Heart right ventricle (tissue), 16 donors: ENCODE measurements at regions not wholly inside any gene's neighbourhood (a gene's known extent, or its start where the extent isn't known, plus 50 kb on each side); places are given as distances from the start of the nearest gene placed in this dataset.

ENCODE experiments used
- ATAC-seq, 8 donors: fragments of 200-7000 bp; cut with Tn5 transposase; one replicate each; pipeline ENCODE4 v1.9.1; 2020; ENCODE audit warnings: mild to moderate bottlenecking in 8 of 8, moderate library complexity in 8 of 8, moderate number of reproducible peaks in 1 of 8
- DNase-seq, 2 donors: peaks; one replicate each; pipeline ENCODE4 v3.0.0-alpha.2; 2020
- H3K27ac ChIP-seq, 10 donors: fragments of 200-600 bp; sonication (generic) in 2 of 10; one replicate each; pipeline versions ENCODE4 v1.5.0 to v1.8.0; 2020 to 2022; ENCODE audit warnings: mild to moderate bottlenecking in 3 of 10
- H3K27me3 ChIP-seq, 7 donors: fragments of 200-600 bp; one replicate each; pipeline ENCODE4 v1.8.0; 2021 to 2022; ENCODE audit warnings: mild to moderate bottlenecking in 2 of 7
- H3K36me3 ChIP-seq, 9 donors: fragments of 200-600 bp; sonication (generic) in 1 of 9; one replicate each; pipeline versions ENCODE4 v1.5.0 to v1.8.0; 2020 to 2022; ENCODE audit warnings: mild to moderate bottlenecking in 2 of 9
- H3K4me1 ChIP-seq, 9 donors: fragments of 200-600 bp; sonication (generic) in 1 of 9; one replicate each; pipeline versions ENCODE4 v1.5.0 to v1.8.0; 2020 to 2022; ENCODE audit warnings: mild to moderate bottlenecking in 4 of 9
- H3K4me3 ChIP-seq, 10 donors: fragments of 200-600 bp; sonication (generic) in 2 of 10; one replicate each; pipeline versions ENCODE4 v1.5.0 to v1.8.0; 2020 to 2022; ENCODE audit warnings: mild to moderate bottlenecking in 7 of 10, moderate library complexity in 2 of 10
- H3K9me3 ChIP-seq, 11 donors: fragments of 200-600 bp in 10 of 11; sonication (generic) in 2 of 11; one replicate each; pipeline versions ENCODE4 v1.5.0 to v1.8.0; 2013 to 2022; ENCODE audit warnings: mild to moderate bottlenecking in 2 of 11, control low read depth in 1 of 11, moderate library complexity in 1 of 11
- WGBS, 2 donors: extraction: QIAGEN DNeasy Blood & Tissue Kit; methylation state at CpG; one replicate each; pipeline ENCODE4 v1.1.7; 2013; ENCODE audit warnings: inconsistent platforms in 1 of 2; 5-methylcytosine and 5-hydroxymethylcytosine counted together
- intact Hi-C, 10 donors: fragments of 100-400 bp; cut with DNase I; formaldehyde crosslinking; loops; one replicate each; pipeline versions ENCODE4 v1.11.1 to v1.14.2; 2022
- TF ChIP-seq, protein P1 (sequence below), 9 donors: fragments of 200-600 bp; sonication (generic) in 2 of 9; IDR thresholded peaks; one replicate each; pipeline versions ENCODE4 v1.5.0 to v1.8.0; 2021 to 2022; ENCODE audit warnings: antibody characterized with exemption in 9 of 9, mild to moderate bottlenecking in 5 of 9, moderate library complexity in 1 of 9
- donor health status: Arrhythmogenic right ventricular cardiomyopathy.
- donor health status: ischemic (EF 13 %, LVEDD 7.1; RV severe dilation, severe dysfunction).
- donor health status: healthy with polysubstance abuse.
- donor health status: DM: no; HTN: yes; CAD: no.
- donor health status: DM: no; HTN: no; CAD: no.
- donor health status: ischemic (EF 25% LVEDD 6.9; RV normal size, moderate dysfunction).
- donor health status: ischemic (EF 25% LVEDD 5.7; RV mildly dilated, moderate dysfunction).
- donor health status: healthy.
- donor health status: DM: yes; HTN: yes; CAD: no.
- donor health status: Ischemic cardiomyopathy.
- donor health status: ischemic (EF 35%, LVEDD 5.7; RV mildly dilated, moderate dysfunction).
- donor health status: nonischemic (EF 11% LVEDD 7.7; RV severe dilation, severe dysfunction).
- donor health status: DM: yes; HTN: yes; CAD: no.
- donor health status: PGD.
- donor health status: ischemic (EF 29% LVEDD 5.4; RV normal size, mild dysfunction).
- donor health status: nonischemic (EF 23%, LVEDD 6.1; RV moderate dilation, normal function).

DNA sequence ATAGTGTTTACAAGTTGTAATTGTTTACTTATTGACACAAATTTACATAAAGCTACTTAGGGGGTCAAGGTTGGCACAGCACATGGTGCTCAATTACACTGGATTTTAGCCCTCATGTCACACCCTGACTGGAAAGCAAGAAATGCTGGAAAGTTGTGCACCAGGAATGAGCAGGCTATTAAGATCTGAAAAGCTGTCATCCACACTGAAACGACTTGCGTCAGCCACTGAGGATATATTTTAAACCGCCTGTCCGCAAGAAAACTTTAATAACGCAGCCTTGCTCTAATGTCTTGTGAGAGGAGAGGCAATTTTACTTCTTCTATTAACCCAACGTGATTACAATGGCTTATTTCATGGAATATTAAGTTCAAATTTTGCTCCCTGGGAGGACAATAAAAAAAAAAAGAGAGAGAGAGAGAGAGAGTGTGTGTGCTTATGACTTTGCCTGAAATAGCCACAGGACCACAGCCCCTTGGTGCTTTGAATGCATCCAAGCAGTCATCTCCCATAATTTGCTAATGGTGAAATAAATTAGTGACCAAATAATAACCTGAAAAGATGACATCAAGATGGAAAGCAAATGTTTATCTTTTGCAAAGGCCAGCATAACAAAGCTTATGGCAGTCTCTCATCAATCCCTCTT is 425.4 kb upstream of the PSMD7 start:
- no peak overlapping the region for H3K27ac ChIP-seq
- DNase-seq (no peak), ATAC-seq (no peak)
- H3K4me1 ChIP-seq: no peaks in the 10 kb centered on the region
- H3K4me3 ChIP-seq: no peak overlapping the region
- 84 to 87% methylated on average over 6 of the region's 6 CpGs for WGBS, 2 donors
- H3K36me3 ChIP-seq: no peaks in the 10 kb centered on the region
- no peaks in the 10 kb centered on the region for H3K27me3 ChIP-seq
- no peaks in the 10 kb centered on the region for H3K9me3 ChIP-seq
- TF ChIP-seq, protein P1, sequence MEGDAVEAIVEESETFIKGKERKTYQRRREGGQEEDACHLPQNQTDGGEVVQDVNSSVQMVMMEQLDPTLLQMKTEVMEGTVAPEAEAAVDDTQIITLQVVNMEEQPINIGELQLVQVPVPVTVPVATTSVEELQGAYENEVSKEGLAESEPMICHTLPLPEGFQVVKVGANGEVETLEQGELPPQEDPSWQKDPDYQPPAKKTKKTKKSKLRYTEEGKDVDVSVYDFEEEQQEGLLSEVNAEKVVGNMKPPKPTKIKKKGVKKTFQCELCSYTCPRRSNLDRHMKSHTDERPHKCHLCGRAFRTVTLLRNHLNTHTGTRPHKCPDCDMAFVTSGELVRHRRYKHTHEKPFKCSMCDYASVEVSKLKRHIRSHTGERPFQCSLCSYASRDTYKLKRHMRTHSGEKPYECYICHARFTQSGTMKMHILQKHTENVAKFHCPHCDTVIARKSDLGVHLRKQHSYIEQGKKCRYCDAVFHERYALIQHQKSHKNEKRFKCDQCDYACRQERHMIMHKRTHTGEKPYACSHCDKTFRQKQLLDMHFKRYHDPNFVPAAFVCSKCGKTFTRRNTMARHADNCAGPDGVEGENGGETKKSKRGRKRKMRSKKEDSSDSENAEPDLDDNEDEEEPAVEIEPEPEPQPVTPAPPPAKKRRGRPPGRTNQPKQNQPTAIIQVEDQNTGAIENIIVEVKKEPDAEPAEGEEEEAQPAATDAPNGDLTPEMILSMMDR (IDR thresholded peaks at IDR 0.05): no peak
- intact Hi-C loops: loop anchor here in 9 of 10 donors (10.0 kb wide), 5 partner anchors 126 to 1466 kb away; no protein-coding TSS in a partner anchor

DNA sequence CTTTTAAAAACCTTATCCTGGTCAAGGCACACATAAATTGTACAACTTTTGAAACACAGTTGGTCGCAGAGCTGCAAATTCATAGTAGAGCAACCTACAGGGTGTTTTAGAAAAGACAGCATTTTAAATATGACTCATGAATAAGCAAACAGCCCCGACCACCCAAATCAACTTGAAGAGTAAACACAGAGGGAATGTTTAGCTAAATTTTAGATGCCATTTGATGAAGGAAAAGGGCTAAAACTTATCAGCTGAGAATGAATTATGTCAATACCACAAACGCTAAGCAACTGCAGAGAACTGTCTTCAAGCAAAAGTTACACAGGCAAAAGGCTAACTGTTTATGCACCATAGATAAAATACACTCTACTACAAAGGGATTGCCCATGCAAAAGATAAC is 427.5 kb upstream of the PSMD7 start:
- ATAC-seq (no peak), DNase-seq (no peak)
- Histone ChIP-seq H3K4me1 (no peaks in the 10 kb centered on the region), H3K9me3 (no peaks in the 10 kb centered on the region), H3K27ac (no peak overlapping the region), H3K4me3 (no peak overlapping the region), H3K27me3 (no peaks in the 10 kb centered on the region), H3K36me3 (no peaks in the 10 kb centered on the region)
- TF ChIP-seq, protein P1 (IDR thresholded peaks at IDR 0.05): no peak
- 74 to 75% methylated on average over 3 of the region's 3 CpGs for WGBS, 2 donors
- intact Hi-C loops: no loop called here

DNA sequence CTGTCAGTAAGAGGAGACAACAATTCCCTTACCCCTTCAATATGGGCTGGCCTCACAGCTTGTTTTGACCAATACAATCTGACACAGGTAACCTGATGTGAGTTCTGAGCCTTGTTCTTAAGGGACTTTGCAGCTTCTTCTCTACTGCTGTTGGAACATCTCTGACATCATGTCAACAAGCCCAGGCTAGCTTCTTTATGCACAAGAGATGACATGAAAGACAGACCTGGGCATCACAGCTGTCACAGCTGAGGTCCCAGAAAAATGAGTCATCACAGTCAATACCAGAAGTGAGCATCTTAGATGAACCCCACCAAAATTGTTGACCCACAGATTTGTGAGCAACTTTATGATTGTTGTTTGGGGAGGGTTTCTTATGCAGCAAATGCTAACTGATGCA is 431.7 kb upstream of the PSMD7 start:
- Histone ChIP-seq H3K27me3 (no peaks in the 10 kb centered on the region), H3K4me3 (no peak overlapping the region), H3K36me3 (no peaks in the 10 kb centered on the region), H3K27ac (no peak overlapping the region), H3K9me3 (no peaks in the 10 kb centered on the region), H3K4me1 (no peaks in the 10 kb centered on the region)
- ATAC-seq (no peak), DNase-seq (no peak)
- intact Hi-C loops: no loop called here
- TF ChIP-seq, protein P1 (IDR thresholded peaks at IDR 0.05): no peak

DNA sequence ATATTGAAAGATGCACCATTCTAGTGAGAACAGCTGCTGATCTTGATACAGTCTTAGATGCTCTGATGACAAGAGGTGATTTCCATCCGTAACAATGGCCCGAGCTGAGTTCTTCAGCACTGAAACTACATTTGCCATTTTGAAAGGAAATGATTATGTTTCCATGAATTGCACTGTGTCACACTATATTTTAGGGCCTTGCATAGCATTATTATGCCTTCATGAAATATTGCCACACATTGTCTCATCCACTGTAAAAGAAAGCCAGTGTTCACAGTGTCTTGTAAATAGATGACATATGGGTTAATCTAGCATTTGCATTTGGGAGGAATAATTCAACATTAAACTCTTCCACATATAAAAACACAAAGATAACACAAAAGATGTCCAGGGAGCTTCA is 438.3 kb upstream of the PSMD7 start:
- WGBS, 2 donors: 89 to 92% methylated on average over 2 of the region's 2 CpGs
- no peak overlapping the region for H3K4me3 ChIP-seq

More for the DNA sequence above, 438.3 kb upstream of the PSMD7 start:
- no peaks in the 10 kb centered on the region for H3K9me3 ChIP-seq
- ATAC-seq (no peak), DNase-seq (no peak)
- H3K36me3 ChIP-seq: no peaks in the 10 kb centered on the region
- intact Hi-C loops: no loop called here
- no peaks in the 10 kb centered on the region for H3K4me1 ChIP-seq
- no peak overlapping the region for H3K27ac ChIP-seq
- TF ChIP-seq, protein P1 (IDR thresholded peaks at IDR 0.05): no peak
- H3K27me3 ChIP-seq: no peaks in the 10 kb centered on the region
